Keratinocyte (primary cell): ENCODE measurements at regions not wholly inside any gene's neighbourhood (a gene's known extent, or its start where the extent isn't known, plus 50 kb on each side); places are given as distances from the start of the nearest gene placed in this dataset.

Experiments
- DNase-seq: peaks from one replicate; pipeline ENCODE4 v3.0.0-alpha.2; 2011; ENCODE audit warnings: low read depth, missing footprints, low spot score
- FAIRE-seq: peaks from 2 replicates; lab custom pipeline; 2011; peaks lifted over from hg19 to GRCh38; lab: Jason Lieb, UNC
- H2AFZ ChIP-seq: 2 replicates; pipeline ENCODE4 v1.6.0; 2012; ENCODE audit warnings: low read length, control low read depth, inconsistent platforms; ENCODE audit not compliant: control insufficient read depth
- H3K27ac ChIP-seq: 2 replicates; pipeline ENCODE4 v1.5.1; 2011; ENCODE audit warnings: low read length; ENCODE audit not compliant: control insufficient read depth, insufficient read depth
- H3K27me3 ChIP-seq: 3 replicates; pipeline ENCODE4 v1.6.0; 2011; ENCODE audit warnings: low read length; ENCODE audit not compliant: control insufficient read depth, insufficient read depth; ENCODE audit errors: extremely low read depth
- H3K36me3 ChIP-seq, 2 experiments: 2 replicates in 1 of 2; 3 replicates in 1 of 2; pipeline ENCODE4 v1.5.1; 2011; ENCODE audit warnings: low read length in 2 of 2, mild to moderate bottlenecking in 1 of 2; ENCODE audit not compliant: control insufficient read depth in 2 of 2, insufficient read depth in 2 of 2; ENCODE audit errors: extremely low read depth in 1 of 2
- H3K4me1 ChIP-seq: 3 replicates; pipeline ENCODE4 v1.5.1; 2011; ENCODE audit warnings: low read length; ENCODE audit not compliant: control insufficient read depth, insufficient read depth; ENCODE audit errors: extremely low read depth
- H3K4me2 ChIP-seq: 3 replicates; pipeline ENCODE4 v1.6.0; 2011; ENCODE audit warnings: low read depth, low read length; ENCODE audit not compliant: control insufficient read depth, insufficient read depth; ENCODE audit errors: extremely low read depth
- H3K4me3 ChIP-seq, 3 experiments: fragments of 200-600 bp in 1 of 3; sonication (generic) in 1 of 3; 2 replicates in 2 of 3; 3 replicates in 1 of 3; pipeline ENCODE4 v1.5.1; 2011 to 2016; ENCODE audit warnings: low read length in 3 of 3, mild to moderate bottlenecking in 3 of 3, control low read depth in 2 of 3, inconsistent platforms in 1 of 3, low read depth in 1 of 3, mixed read lengths in 1 of 3, mixed run types in 1 of 3, moderate library complexity in 1 of 3; ENCODE audit not compliant: control insufficient read depth in 2 of 3, insufficient read depth in 2 of 3; ENCODE audit errors: extremely low read depth in 1 of 3
- H3K79me2 ChIP-seq: 2 replicates; pipeline ENCODE4 v1.6.0; 2012; ENCODE audit warnings: low read length; ENCODE audit not compliant: control insufficient read depth, insufficient read depth
- H3K9ac ChIP-seq: 3 replicates; pipeline ENCODE4 v1.6.0; 2011; ENCODE audit warnings: low read length; ENCODE audit not compliant: control insufficient read depth, insufficient read depth; ENCODE audit errors: extremely low read depth
- H3K9me1 ChIP-seq: 3 replicates; pipeline ENCODE4 v1.6.0; 2011; ENCODE audit warnings: low read length; ENCODE audit not compliant: control insufficient read depth, insufficient read depth; ENCODE audit errors: extremely low read depth
- H3K9me3 ChIP-seq: 2 replicates; pipeline ENCODE4 v1.5.1; 2012; ENCODE audit warnings: low read depth, low read length; ENCODE audit not compliant: control insufficient read depth
- H4K20me1 ChIP-seq: 3 replicates; pipeline ENCODE4 v1.6.0; 2011; ENCODE audit warnings: low read length; ENCODE audit not compliant: control insufficient read depth, insufficient read depth; ENCODE audit errors: extremely low read depth
- CTCF ChIP-seq, 3 experiments: IDR thresholded peaks in 1 of 3; conservative IDR thresholded peaks in 1 of 3; optimal IDR thresholded peaks in 1 of 3; 2 replicates in 2 of 3; 3 replicates in 1 of 3; pipeline versions ENCODE3 to v1.5.1; 2011; ENCODE audit warnings: low read length in 3 of 3, mild to moderate bottlenecking in 3 of 3, moderate library complexity in 2 of 3, control low read depth in 1 of 3, inconsistent platforms in 1 of 3; ENCODE audit not compliant: insufficient read depth in 2 of 3; ENCODE audit errors: extremely low read depth in 1 of 3
- EZH2 ChIP-seq: IDR thresholded peaks from one replicate; pipeline ENCODE4 v1.6.1; 2012; ENCODE audit warnings: inconsistent platforms, mild to moderate bottlenecking, low read length, moderate library complexity
- dilution Hi-C: fragments of 300-500 bp; cut with MboI; formaldehyde crosslinking; loops from one replicate; pipeline ENCODE4 v1.7.0; 2020; ENCODE audit warnings: low sequenced_read_pairs; ENCODE audit not compliant: extremely low pct_ligation_motif_present

DNA sequence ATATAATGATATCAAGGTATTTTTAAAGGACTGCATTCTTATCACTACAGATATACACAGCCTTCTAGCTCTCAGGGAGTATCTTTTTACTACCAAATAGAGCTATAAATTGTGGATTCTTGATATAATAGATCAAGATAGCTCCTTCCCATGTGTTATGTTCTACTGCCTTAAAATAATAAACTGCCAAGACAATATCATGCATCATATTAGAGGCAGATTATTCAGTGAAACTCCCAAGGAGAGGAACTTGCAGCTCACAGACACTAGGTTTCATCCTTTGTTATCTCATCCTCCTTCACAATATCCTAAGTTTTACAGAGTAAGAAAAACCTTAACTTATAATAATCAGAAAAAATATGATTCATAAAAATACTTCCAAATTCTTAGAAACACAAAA, 802.8 kb downstream of the DIAPH3 start:
- Histone ChIP-seq H3K9me1 (no peaks in the 10 kb centered on the region), H3K9me3 (no peaks in the 10 kb centered on the region), H3K79me2 (no peaks in the 10 kb centered on the region), H3K27ac (no peak overlapping the region), H3K36me3 (no peaks in the 10 kb centered on the region), H3K4me1 (no peaks in the 10 kb centered on the region), H2AFZ (no peak overlapping the region), H4K20me1 (no peaks in the 10 kb centered on the region), H3K4me3 (no peak overlapping the region), H3K4me2 (no peak overlapping the region), H3K27me3 (no peaks in the 10 kb centered on the region), H3K9ac (no peak overlapping the region)
- dilution Hi-C loops: no loop called here
- DNase-seq: no peak
- FAIRE-seq: no peak
- TF ChIP-seq EZH2: no peak
- no peak for TF ChIP-seq CTCF (optimal IDR thresholded peaks at IDR 0.05 in 1 of 3, IDR thresholded peaks at IDR 0.05 in 1 of 3, conservative IDR thresholded peaks at IDR 0.05 in 1 of 3; ENCODE audit: extremely low read depth in 1 of 3, insufficient read depth in 2 of 3, low read length in 3 of 3)

DNA sequence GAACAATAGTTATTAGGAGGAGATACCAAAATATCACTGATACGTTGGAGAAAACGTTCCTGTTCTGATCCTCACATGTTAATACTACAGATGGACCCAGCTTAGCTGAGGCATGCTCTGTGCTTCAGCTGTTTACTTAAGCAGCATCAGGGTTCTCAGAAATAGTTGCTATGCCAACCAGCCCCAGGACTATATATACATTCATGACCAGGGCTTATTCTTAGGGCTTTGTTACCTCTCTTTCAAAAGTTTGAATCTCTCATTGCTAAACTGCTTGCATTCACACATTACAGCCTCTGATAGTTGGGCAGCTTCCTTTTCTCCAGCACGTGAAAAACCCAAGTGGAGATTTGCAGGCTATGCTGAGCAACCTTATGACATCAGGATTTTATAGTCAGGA, 800.4 kb downstream of the DIAPH3 start:
- no peaks in the 10 kb centered on the region for H3K9me3 ChIP-seq
- no peak for TF ChIP-seq EZH2
- no peak for TF ChIP-seq CTCF (optimal IDR thresholded peaks at IDR 0.05 in 1 of 3, IDR thresholded peaks at IDR 0.05 in 1 of 3, conservative IDR thresholded peaks at IDR 0.05 in 1 of 3; ENCODE audit: extremely low read depth in 1 of 3, insufficient read depth in 2 of 3, low read length in 3 of 3)
- H3K9me1 ChIP-seq: no peaks in the 10 kb centered on the region
- H3K27ac ChIP-seq: no peak overlapping the region
- H4K20me1 ChIP-seq: no peaks in the 10 kb centered on the region
- H3K79me2 ChIP-seq: no peaks in the 10 kb centered on the region
- FAIRE-seq (no peak), DNase-seq (no peak)
- no peak overlapping the region for H2AFZ ChIP-seq
- H3K36me3 ChIP-seq: no peaks in the 10 kb centered on the region
- no peaks in the 10 kb centered on the region for H3K4me1 ChIP-seq
- dilution Hi-C loops: no loop called here
- H3K4me3 ChIP-seq: no peak overlapping the region
- H3K27me3 ChIP-seq: no peaks in the 10 kb centered on the region
- H3K9ac ChIP-seq: no peak overlapping the region
- no peak overlapping the region for H3K4me2 ChIP-seq
